ENCODE measurements at regions not wholly inside any gene's neighbourhood (a gene's known extent, or its start where the extent isn't known, plus 50 kb on each side); places are given as distances from the start of the nearest gene placed in this dataset.
A peak's percentile ranks its signal among the peaks of the same experiment; 100 is the strongest.

- H3K4me1 ChIP-seq: no peaks in the 10 kb centered on the region
- no peaks in the 10 kb centered on the region for H3K27me3 ChIP-seq
- no peaks in the 10 kb centered on the region for H3K9me3 ChIP-seq
- no peak overlapping the region for H3K27ac ChIP-seq
- 37 to 64% methylated on average over 7 of the region's 7 CpGs for WGBS, 2 donors
- H3K4me3 ChIP-seq: no peak overlapping the region
- no peaks in the 10 kb centered on the region for H3K36me3 ChIP-seq
- DNase-seq: no peak
- intact Hi-C loops (cut with DNase I): no loop called here
- TF ChIP-seq POLR2AphosphoS5 (IDR thresholded peaks at IDR 0.05) (peak in 1 of 4 donors; percentile 28), EP300 (IDR thresholded peaks at IDR 0.05) (no peak)
Observed at GRCh38 chr12:62128175-62128975, 131.8 kb upstream of the USP15 start.

GRCh38 chr12:62129291-62129690 lies 130.9 kb upstream of the USP15 start:
- intact Hi-C loops (cut with DNase I): no loop called here
- no peak for DNase-seq
- WGBS, 2 donors: 67 to 85% methylated on average over 4 of the region's 4 CpGs
- Histone ChIP-seq H3K27me3 (no peaks in the 10 kb centered on the region), H3K36me3 (no peaks in the 10 kb centered on the region), H3K9me3 (no peaks in the 10 kb centered on the region), H3K4me3 (no peak overlapping the region), H3K4me1 (no peaks in the 10 kb centered on the region), H3K27ac (no peak overlapping the region)
- no peak for TF ChIP-seq EP300 (IDR thresholded peaks at IDR 0.05)

DNA sequence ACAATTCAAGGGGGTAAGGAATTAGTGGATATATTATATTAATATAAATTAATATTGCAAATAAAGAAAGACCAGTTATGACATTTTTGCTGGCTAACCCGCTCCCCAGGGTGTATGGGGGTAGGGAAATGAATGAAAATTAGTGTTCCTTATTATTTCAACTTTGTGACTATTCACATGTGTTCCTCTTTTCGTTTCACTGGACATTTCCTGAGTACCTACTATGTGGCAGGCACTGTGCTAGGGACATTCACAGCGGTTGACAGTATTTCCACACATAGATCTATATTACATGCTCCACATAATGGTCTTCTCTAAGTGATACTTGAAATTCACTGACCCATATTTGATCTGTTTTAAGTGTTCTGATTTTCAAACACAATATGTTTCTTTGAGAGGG lies 129.8 kb upstream of the USP15 start:
- intact Hi-C loops (cut with DNase I): no loop called here
- DNase-seq: no peak

GRCh38 chr12:62130834-62131552 lies 129.2 kb upstream of the USP15 start:
- intact Hi-C loops (cut with DNase I): no loop called here
- Histone ChIP-seq H3K27me3 (no peaks in the 10 kb centered on the region), H3K27ac (no peak overlapping the region), H3K4me3 (no peak overlapping the region), H3K9me3 (no peaks in the 10 kb centered on the region), H3K36me3 (no peaks in the 10 kb centered on the region), H3K4me1 (no peaks in the 10 kb centered on the region)
- DNase-seq: no peak
- WGBS, 2 donors: 78 to 85% methylated on average over 6 of the region's 6 CpGs
- TF ChIP-seq POLR2A (IDR thresholded peaks at IDR 0.05) (no peak), EP300 (IDR thresholded peaks at IDR 0.05) (no peak), POLR2AphosphoS5 (IDR thresholded peaks at IDR 0.05) (no peak)
- TF ChIP-seq, protein P1, sequence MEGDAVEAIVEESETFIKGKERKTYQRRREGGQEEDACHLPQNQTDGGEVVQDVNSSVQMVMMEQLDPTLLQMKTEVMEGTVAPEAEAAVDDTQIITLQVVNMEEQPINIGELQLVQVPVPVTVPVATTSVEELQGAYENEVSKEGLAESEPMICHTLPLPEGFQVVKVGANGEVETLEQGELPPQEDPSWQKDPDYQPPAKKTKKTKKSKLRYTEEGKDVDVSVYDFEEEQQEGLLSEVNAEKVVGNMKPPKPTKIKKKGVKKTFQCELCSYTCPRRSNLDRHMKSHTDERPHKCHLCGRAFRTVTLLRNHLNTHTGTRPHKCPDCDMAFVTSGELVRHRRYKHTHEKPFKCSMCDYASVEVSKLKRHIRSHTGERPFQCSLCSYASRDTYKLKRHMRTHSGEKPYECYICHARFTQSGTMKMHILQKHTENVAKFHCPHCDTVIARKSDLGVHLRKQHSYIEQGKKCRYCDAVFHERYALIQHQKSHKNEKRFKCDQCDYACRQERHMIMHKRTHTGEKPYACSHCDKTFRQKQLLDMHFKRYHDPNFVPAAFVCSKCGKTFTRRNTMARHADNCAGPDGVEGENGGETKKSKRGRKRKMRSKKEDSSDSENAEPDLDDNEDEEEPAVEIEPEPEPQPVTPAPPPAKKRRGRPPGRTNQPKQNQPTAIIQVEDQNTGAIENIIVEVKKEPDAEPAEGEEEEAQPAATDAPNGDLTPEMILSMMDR (IDR thresholded peaks at IDR 0.05): no peak

More for the DNA sequence above, 129.8 kb upstream of the USP15 start:
- H3K36me3 ChIP-seq: no peaks in the 10 kb centered on the region
- H3K4me3 ChIP-seq: no peak overlapping the region
- H3K9me3 ChIP-seq: no peaks in the 10 kb centered on the region
- H3K27me3 ChIP-seq: no peaks in the 10 kb centered on the region
- 60 to 70% methylated on average over 3 of the region's 3 CpGs for WGBS, 2 donors
- no peak for TF ChIP-seq EP300 (IDR thresholded peaks at IDR 0.05)
- TF ChIP-seq, protein P1 (IDR thresholded peaks at IDR 0.05): no peak
- TF ChIP-seq POLR2A (IDR thresholded peaks at IDR 0.05): no peak
- TF ChIP-seq POLR2AphosphoS5 (IDR thresholded peaks at IDR 0.05): no peak
- no peaks in the 10 kb centered on the region for H3K4me1 ChIP-seq
- H3K27ac ChIP-seq: no peak overlapping the region

- TF ChIP-seq EP300 (IDR thresholded peaks at IDR 0.05) (no peak), POLR2AphosphoS5 (IDR thresholded peaks at IDR 0.05) (no peak), POLR2A (IDR thresholded peaks at IDR 0.05) (no peak)
- TF ChIP-seq, protein P1 (IDR thresholded peaks at IDR 0.05): no peak
- 43 to 73% methylated on average over 2 of the region's 2 CpGs for WGBS, 2 donors
Observed at GRCh38 chr12:62133440-62133839, 126.8 kb upstream of the USP15 start.

More at GRCh38 chr12:62133440-62133839, 126.8 kb upstream of the USP15 start:
- Histone ChIP-seq H3K36me3 (no peaks in the 10 kb centered on the region), H3K4me3 (no peak overlapping the region), H3K9me3 (no peaks in the 10 kb centered on the region), H3K27me3 (no peaks in the 10 kb centered on the region), H3K27ac (no peak overlapping the region), H3K4me1 (no peaks in the 10 kb centered on the region)
- intact Hi-C loops (cut with DNase I): no loop called here
- DNase-seq: no peak

Data from sigmoid colon (tissue), 6 donors.